KMS-11 (cell line): ENCODE measurements at regions not wholly inside any gene's neighbourhood (a gene's known extent, or its start where the extent isn't known, plus 50 kb on each side); places are given as distances from the start of the nearest gene placed in this dataset.

Experiments used
- H2AFZ ChIP-seq: fragments of 200-600 bp; sonication (generic); 2 replicates; pipeline ENCODE4 v1.6.1; 2016; ENCODE audit warnings: antibody characterized with exemption, mixed run types, low read depth
- H3K27ac ChIP-seq: fragments of 200-600 bp; sonication (generic); 2 replicates; pipeline ENCODE4 v1.6.1; 2016; ENCODE audit warnings: mild to moderate bottlenecking, mixed run types
- H3K27me3 ChIP-seq: fragments of 200-600 bp; sonication (generic); 2 replicates; pipeline ENCODE4 v1.6.1; 2017; ENCODE audit warnings: mild to moderate bottlenecking, low read depth, mixed run types, moderate library complexity; ENCODE audit not compliant: insufficient read depth
- H3K36me3 ChIP-seq: fragments of 200-600 bp; sonication (generic); 2 replicates; pipeline ENCODE4 v1.6.1; 2017; ENCODE audit warnings: mild to moderate bottlenecking, mixed run types; ENCODE audit not compliant: insufficient read depth
- H3K4me1 ChIP-seq: fragments of 200-600 bp; sonication (generic); 2 replicates; pipeline ENCODE4 v1.6.1; 2016; ENCODE audit warnings: mild to moderate bottlenecking, low read depth, mixed run types; ENCODE audit not compliant: poor library complexity, severe bottlenecking
- H3K4me2 ChIP-seq: fragments of 200-600 bp; sonication (generic); 2 replicates; pipeline ENCODE4 v1.7.0; 2016; ENCODE audit warnings: mild to moderate bottlenecking, mixed run types
- H3K4me3 ChIP-seq: fragments of 200-600 bp; sonication (generic); IDR thresholded peaks from 2 replicates; pipeline ENCODE4 v1.6.1; 2017; ENCODE audit warnings: low read depth, low read length, mixed read lengths; ENCODE audit not compliant: insufficient read depth
- H3K79me2 ChIP-seq: fragments of 200-600 bp; sonication (generic); 2 replicates; pipeline ENCODE4 v1.6.1; 2016; ENCODE audit warnings: low read depth, mixed run types; ENCODE audit not compliant: insufficient read depth
- H3K9ac ChIP-seq: fragments of 200-600 bp; sonication (generic); 2 replicates; pipeline ENCODE4 v1.6.1; 2016; ENCODE audit warnings: mild to moderate bottlenecking, mixed run types
- H4K20me1 ChIP-seq: fragments of 200-600 bp; sonication (generic); 2 replicates; pipeline ENCODE4 v1.6.1; 2016; ENCODE audit warnings: mild to moderate bottlenecking, mixed run types; ENCODE audit not compliant: insufficient read depth
- CTCF ChIP-seq: fragments of 200-600 bp; sonication (generic); conservative IDR thresholded peaks from 2 replicates; pipeline ENCODE4 v1.6.1; 2017; ENCODE audit warnings: low read depth, mild to moderate bottlenecking, antibody characterized with exemption, low read length, moderate library complexity, mixed read lengths

- Histone ChIP-seq H3K79me2 (no peaks in the 10 kb centered on the region), H3K27ac (no peak overlapping the region), H3K4me3 (no peak overlapping the region), H2AFZ (no peak overlapping the region), H4K20me1 (no peaks in the 10 kb centered on the region), H3K36me3 (no peaks in the 10 kb centered on the region), H3K27me3 (no peaks in the 10 kb centered on the region), H3K9ac (no peak overlapping the region), H3K4me2 (no peak overlapping the region), H3K4me1 (no peaks in the 10 kb centered on the region)
- no peak for TF ChIP-seq CTCF
Measured at GRCh38 chr2:133972786-133973185, 281.1 kb upstream of the MGAT5 start.

- no peak for TF ChIP-seq CTCF
- H3K4me1 ChIP-seq, result no peaks in the 10 kb centered on the region
- H3K79me2 ChIP-seq, result no peaks in the 10 kb centered on the region
- no peak overlapping the region for H3K27ac ChIP-seq
- H2AFZ ChIP-seq, result no peak overlapping the region
- H3K9ac ChIP-seq, result no peak overlapping the region
- H4K20me1 ChIP-seq, result no peaks in the 10 kb centered on the region
- H3K36me3 ChIP-seq, result no peaks in the 10 kb centered on the region
- H3K4me2 ChIP-seq, result no peak overlapping the region
- no peaks in the 10 kb centered on the region for H3K27me3 ChIP-seq
- no peak overlapping the region for H3K4me3 ChIP-seq
Measured at GRCh38 chr2:133974353-133974752, 279.5 kb upstream of the MGAT5 start.

DNA sequence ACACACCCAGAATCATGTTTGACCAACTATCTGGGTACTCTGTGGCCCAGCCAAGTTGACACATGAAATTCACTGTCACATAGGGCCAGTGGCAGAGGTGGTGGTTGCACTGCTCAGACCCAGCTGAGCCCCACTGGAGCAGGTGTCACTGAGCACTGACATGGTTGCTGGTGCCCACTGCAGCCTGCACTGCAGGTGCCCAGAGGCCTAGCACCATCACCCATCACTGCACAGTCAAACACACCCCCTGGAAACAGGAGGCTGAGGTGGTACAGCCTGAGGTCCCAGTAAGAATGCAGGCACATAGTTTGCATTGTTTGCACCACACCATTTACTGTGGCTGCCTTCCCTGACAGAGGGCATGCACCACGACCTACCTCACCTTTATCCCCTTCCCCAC lies 278.7 kb upstream of the MGAT5 start:
- H3K79me2 ChIP-seq, result no peaks in the 10 kb centered on the region
- no peak overlapping the region for H3K4me2 ChIP-seq
- H3K27ac ChIP-seq, result no peak overlapping the region
- H3K4me3 ChIP-seq, result no peak overlapping the region
- no peak overlapping the region for H2AFZ ChIP-seq
- no peaks in the 10 kb centered on the region for H3K36me3 ChIP-seq
- no peak for TF ChIP-seq CTCF
- H3K9ac ChIP-seq, result no peak overlapping the region
- H3K27me3 ChIP-seq, result no peaks in the 10 kb centered on the region
- no peaks in the 10 kb centered on the region for H4K20me1 ChIP-seq
- H3K4me1 ChIP-seq, result no peaks in the 10 kb centered on the region

- Histone ChIP-seq H4K20me1 (no peaks in the 10 kb centered on the region), H3K79me2 (no peaks in the 10 kb centered on the region), H3K4me2 (no peak overlapping the region), H3K9ac (no peak overlapping the region), H3K4me1 (no peaks in the 10 kb centered on the region), H3K4me3 (no peak overlapping the region), H3K27ac (no peak overlapping the region), H3K36me3 (no peaks in the 10 kb centered on the region), H2AFZ (no peak overlapping the region), H3K27me3 (no peaks in the 10 kb centered on the region)
- TF ChIP-seq CTCF, result no peak
Measured at GRCh38 chr2:133975676-133976428, 278.0 kb upstream of the MGAT5 start.
